Small intestine (tissue), 7 donors: ENCODE measurements at regions not wholly inside any gene's neighbourhood (a gene's known extent, or its start where the extent isn't known, plus 50 kb on each side); places are given as distances from the start of the nearest gene placed in this dataset.

Source experiments
- DNase-seq, 2 donors: peaks; one replicate each; pipeline versions ENCODE4 v3.0.0 to v3.0.0-alpha.2; 2013
- FAIRE-seq: peaks from 2 replicates; lab custom pipeline; 2012; peaks lifted over from hg19 to GRCh38; lab: Jason Lieb, UNC
- H3K27ac ChIP-seq, 3 donors: one replicate each; pipeline ENCODE4 v1.5.1; 2013; ENCODE audit warnings: low read length in 2 of 3, mild to moderate bottlenecking in 2 of 3, control low read depth in 1 of 3, inconsistent platforms in 1 of 3, low read depth in 1 of 3, moderate library complexity in 1 of 3
- H3K27me3 ChIP-seq, 3 donors: one replicate each; pipeline ENCODE4 v1.6.1; 2013; ENCODE audit warnings: low read length in 3 of 3, inconsistent platforms in 1 of 3; ENCODE audit not compliant: control insufficient read depth in 3 of 3, insufficient read depth in 3 of 3
- H3K36me3 ChIP-seq, 3 donors: one replicate each; pipeline ENCODE4 v1.6.1; 2013; ENCODE audit warnings: low read length in 3 of 3, inconsistent platforms in 1 of 3, low read depth in 1 of 3, mild to moderate bottlenecking in 1 of 3, moderate library complexity in 1 of 3; ENCODE audit not compliant: control insufficient read depth in 3 of 3, insufficient read depth in 2 of 3
- H3K4me1 ChIP-seq, 3 donors: one replicate each; pipeline ENCODE4 v1.6.1; 2013; ENCODE audit warnings: low read length in 2 of 3, inconsistent platforms in 1 of 3, low read depth in 1 of 3, mild to moderate bottlenecking in 1 of 3, moderate library complexity in 1 of 3; ENCODE audit not compliant: control insufficient read depth in 3 of 3, insufficient read depth in 2 of 3
- H3K4me3 ChIP-seq, 3 donors: one replicate each; pipeline ENCODE4 v1.5.1; 2013; ENCODE audit warnings: low read length in 3 of 3, control low read depth in 1 of 3, inconsistent platforms in 1 of 3, low read depth in 1 of 3, mild to moderate bottlenecking in 1 of 3, moderate library complexity in 1 of 3
- H3K9me3 ChIP-seq, 2 donors: one replicate each; pipeline ENCODE4 v1.6.1; 2013; ENCODE audit warnings: low read depth in 1 of 2, low read length in 1 of 2; ENCODE audit not compliant: control insufficient read depth in 2 of 2, insufficient read depth in 1 of 2
- WGBS, 3 donors: extraction: QIAGEN DNeasy Blood & Tissue Kit; methylation state at CpG; one replicate each; pipeline ENCODE4 v1.1.7; 2013; 5-methylcytosine and 5-hydroxymethylcytosine counted together
- donor health status: healthy with polysubstance abuse.
- donor health status: control.
- donor health status: control.
- donor health status: Bipolar disorder and iron deficiency.
- donor health status: healthy.

- WGBS, 3 donors, result 84 to 98% (median 92%) methylated on average over 1 of the region's 1 CpG
- FAIRE-seq (no peak), DNase-seq (peak; percentile 20 to 23)
- Histone ChIP-seq H3K4me3 (no peak overlapping the region), H3K27ac (no peak overlapping the region), H3K4me1 (no peaks in the 10 kb centered on the region), H3K36me3 (no peaks in the 10 kb centered on the region), H3K27me3 (no peaks in the 10 kb centered on the region), H3K9me3 (no peaks in the 10 kb centered on the region)
These were observed 454.2 kb downstream of the AEBP2 start for GRCh38 chr12:19893514-19893913.

GRCh38 chr12:19894050-19894449 lies 454.8 kb downstream of the AEBP2 start:
- DNase-seq (no peak), FAIRE-seq (no peak)
- Histone ChIP-seq H3K27me3 (no peaks in the 10 kb centered on the region), H3K4me3 (no peak overlapping the region), H3K9me3 (no peaks in the 10 kb centered on the region), H3K36me3 (no peaks in the 10 kb centered on the region), H3K4me1 (no peaks in the 10 kb centered on the region), H3K27ac (no peak overlapping the region)
- WGBS, 3 donors, result 48 to 77% (median 64%) methylated on average over 1 of the region's 1 CpG

GRCh38 chr12:19894803-19895202 lies 455.5 kb downstream of the AEBP2 start:
- H3K27me3 ChIP-seq, result no peaks in the 10 kb centered on the region
- no peak for DNase-seq
- FAIRE-seq, result no peak
- H3K4me3 ChIP-seq, result no peak overlapping the region
- WGBS, 3 donors, result 60 to 80% (median 66%) methylated on average over 5 of the region's 5 CpGs
- no peak overlapping the region for H3K27ac ChIP-seq
- H3K36me3 ChIP-seq, result no peaks in the 10 kb centered on the region
- no peaks in the 10 kb centered on the region for H3K9me3 ChIP-seq
- H3K4me1 ChIP-seq, result no peaks in the 10 kb centered on the region

DNA sequence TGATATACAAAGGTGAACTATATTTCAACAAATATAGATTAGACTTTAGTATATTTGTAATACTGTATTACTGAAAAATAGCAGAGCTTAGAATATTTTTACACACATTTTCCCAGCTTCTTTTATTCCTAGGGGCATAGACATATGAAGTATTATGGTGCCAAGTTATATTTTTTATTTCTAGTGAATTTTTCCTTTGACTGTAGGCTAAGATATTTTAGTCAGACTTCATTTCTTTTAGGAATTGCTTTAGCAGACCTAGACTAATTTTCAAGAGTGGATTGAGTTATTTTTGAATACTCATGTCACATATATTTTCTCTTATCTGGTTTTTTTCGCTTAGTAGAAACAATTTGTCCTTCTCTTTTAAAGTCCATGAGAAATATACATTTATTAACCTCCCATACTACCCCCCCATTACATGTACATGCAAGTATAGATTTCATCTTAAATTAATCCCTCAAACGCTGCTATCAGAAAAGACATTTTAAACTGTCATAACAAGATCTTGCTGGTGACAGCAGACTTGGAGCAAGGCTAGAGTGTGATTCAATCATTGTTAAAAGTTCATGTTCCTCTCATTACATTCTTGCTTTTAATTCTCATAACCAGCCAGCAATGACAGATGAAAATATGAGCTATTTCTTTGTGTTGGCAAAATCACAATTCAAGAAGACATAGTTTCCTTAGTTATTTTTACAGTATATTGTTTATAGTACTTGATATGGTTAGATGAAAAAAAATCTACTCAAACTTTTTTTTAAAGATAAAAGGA lies 456.1 kb downstream of the AEBP2 start:
- H3K4me3 ChIP-seq, result no peak overlapping the region
- H3K27me3 ChIP-seq, result no peaks in the 10 kb centered on the region
- no peak overlapping the region for H3K27ac ChIP-seq
- WGBS, 3 donors, result 68 to 74% (median 73%) methylated on average over 2 of the region's 2 CpGs
- DNase-seq (no peak), FAIRE-seq (no peak)
- H3K4me1 ChIP-seq, result no peaks in the 10 kb centered on the region
- no peaks in the 10 kb centered on the region for H3K36me3 ChIP-seq
- no peaks in the 10 kb centered on the region for H3K9me3 ChIP-seq

- Histone ChIP-seq H3K9me3 (no peaks in the 10 kb centered on the region), H3K27me3 (no peaks in the 10 kb centered on the region), H3K27ac (no peak overlapping the region), H3K36me3 (no peaks in the 10 kb centered on the region), H3K4me1 (no peaks in the 10 kb centered on the region), H3K4me3 (no peak overlapping the region)
- no peak for FAIRE-seq
- 84 to 92% (median 90%) methylated on average over 1 of the region's 1 CpG for WGBS, 3 donors
- no peak for DNase-seq
These were observed 456.7 kb downstream of the AEBP2 start for GRCh38 chr12:19896041-19896440.

DNA sequence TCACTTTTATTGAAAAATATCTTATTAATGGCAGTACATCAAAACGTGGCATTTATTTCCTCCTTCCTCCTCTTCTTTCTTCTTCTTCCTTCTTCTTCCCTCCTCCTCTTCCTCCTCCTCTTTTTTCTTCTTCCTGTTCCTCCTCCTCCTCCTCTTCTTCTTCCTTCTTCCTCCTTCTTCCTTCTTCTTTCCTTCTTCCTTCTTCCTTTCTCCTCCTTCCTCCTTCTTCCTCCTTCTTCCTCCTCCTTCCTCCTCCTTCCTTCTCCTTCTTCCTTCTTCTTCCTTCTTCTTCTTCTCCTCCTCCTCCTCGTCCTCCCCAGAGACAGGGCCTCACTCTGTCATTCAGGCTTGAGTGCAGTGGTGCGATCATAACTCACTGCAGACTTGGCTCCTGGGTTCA lies 457.2 kb downstream of the AEBP2 start:
- H3K9me3 ChIP-seq, result no peaks in the 10 kb centered on the region
- H3K36me3 ChIP-seq, result no peaks in the 10 kb centered on the region
- no peak for DNase-seq
- whole genome bisulfite sequencing, 3 donors, result 77 to 82% (median 80%) methylated on average over 3 of the region's 3 CpGs
- H3K4me3 ChIP-seq, result no peak overlapping the region
- H3K27me3 ChIP-seq, result no peaks in the 10 kb centered on the region
- no peak for FAIRE-seq
- no peak overlapping the region for H3K27ac ChIP-seq
- no peaks in the 10 kb centered on the region for H3K4me1 ChIP-seq

DNA sequence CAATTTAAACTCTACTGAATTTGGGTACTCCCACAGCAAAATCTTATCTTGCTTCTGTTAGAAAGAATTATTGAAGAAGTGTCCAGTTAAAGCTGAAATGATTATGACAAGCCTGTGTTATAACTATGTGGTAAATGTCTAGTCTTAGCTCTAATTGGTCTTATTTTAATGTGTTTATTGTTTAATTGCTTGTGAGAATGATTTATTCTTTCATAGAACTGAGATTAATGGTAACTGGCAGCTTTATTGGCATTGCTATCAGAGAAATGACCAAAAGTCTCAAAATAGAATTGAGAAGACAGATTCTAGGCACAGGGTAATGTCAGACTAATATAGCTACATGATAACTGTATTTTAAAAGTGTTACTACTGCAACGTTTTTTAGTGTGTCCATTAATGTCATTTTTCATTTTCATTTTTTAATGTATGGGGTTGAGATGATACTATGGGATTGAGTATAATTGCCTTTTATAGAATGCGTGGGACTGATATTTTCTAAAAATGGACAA lies 458.7 kb downstream of the AEBP2 start:
- H3K27me3 ChIP-seq, result no peaks in the 10 kb centered on the region
- H3K36me3 ChIP-seq, result no peaks in the 10 kb centered on the region
- H3K9me3 ChIP-seq, result no peaks in the 10 kb centered on the region
- H3K27ac ChIP-seq, result no peak overlapping the region
- FAIRE-seq, result no peak
- peak in 1 of 2 donors; percentile 29 for DNase-seq
- no peaks in the 10 kb centered on the region for H3K4me1 ChIP-seq
- H3K4me3 ChIP-seq, result no peak overlapping the region
- 47 to 60% (median 50%) methylated on average over 2 of the region's 2 CpGs for WGBS, 3 donors

DNA sequence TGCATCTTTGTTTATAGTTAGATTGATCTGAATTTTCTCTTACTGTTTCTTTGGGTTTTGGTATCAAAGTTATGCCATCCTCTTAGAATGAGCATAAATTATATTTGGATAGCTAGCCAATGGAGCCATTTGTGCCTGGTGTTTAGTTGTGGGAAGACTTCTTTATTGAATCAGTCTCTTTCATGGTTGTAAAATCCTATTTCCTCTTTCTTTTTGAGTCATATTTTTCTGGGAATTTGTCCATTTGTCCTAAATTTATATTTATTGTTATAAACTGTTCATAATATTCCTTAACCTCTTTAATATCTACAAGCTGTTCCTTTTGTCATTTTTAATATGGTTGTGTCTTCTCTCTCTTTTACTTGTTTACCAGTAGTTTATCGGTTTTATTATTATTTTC lies 462.5 kb downstream of the AEBP2 start:
- DNase-seq, result no peak
- 73 to 96% (median 87%) methylated on average over 1 of the region's 1 CpG for WGBS, 3 donors
- H3K36me3 ChIP-seq, result no peaks in the 10 kb centered on the region
- FAIRE-seq, result no peak
- no peaks in the 10 kb centered on the region for H3K4me1 ChIP-seq
- no peaks in the 10 kb centered on the region for H3K9me3 ChIP-seq
- no peaks in the 10 kb centered on the region for H3K27me3 ChIP-seq
- H3K4me3 ChIP-seq, result no peak overlapping the region
- H3K27ac ChIP-seq, result no peak overlapping the region

- no peaks in the 10 kb centered on the region for H3K9me3 ChIP-seq
- no peak for DNase-seq
- H3K4me3 ChIP-seq, result no peak overlapping the region
- H3K36me3 ChIP-seq, result no peaks in the 10 kb centered on the region
- no peak overlapping the region for H3K27ac ChIP-seq
- no peaks in the 10 kb centered on the region for H3K4me1 ChIP-seq
- FAIRE-seq, result no peak
- 20 to 38% (median 35%) methylated on average over 1 of the region's 1 CpG for WGBS, 3 donors
- no peaks in the 10 kb centered on the region for H3K27me3 ChIP-seq
These were observed 463.5 kb upstream of the PDE3A start for GRCh38 chr12:19904819-19905218.
